ENCODE measurements at regions not wholly inside any gene's neighbourhood (a gene's known extent, or its start where the extent isn't known, plus 50 kb on each side); places are given as distances from the start of the nearest gene placed in this dataset.

- TF ChIP-seq CTCF (conservative IDR thresholded peaks at IDR 0.05 in 1 of 2, IDR thresholded peaks at IDR 0.05 in 1 of 2; ENCODE audit: low read depth in 1 of 2, low read length in 2 of 2), result no peak
- no peak for TF ChIP-seq EZH2 (IDR thresholded peaks at IDR 0.05; ENCODE audit: low read length, missing control alignments)
These were observed 84.2 kb upstream of the FBXL4 start for GRCh38 chr6:99031957-99032356.
